ENCODE measurements at regions not wholly inside any gene's neighbourhood (a gene's known extent, or its start where the extent isn't known, plus 50 kb on each side); places are given as distances from the start of the nearest gene placed in this dataset.
"Not testable (repeated sequence)": the region's sequence is repeated elsewhere in the genome, so short reads cannot be mapped to it uniquely, and the experiment has no call there.

- TF ChIP-seq TCF7L2 (IDR thresholded peaks at IDR 0.05; ENCODE audit: borderline replicate concordance, extremely low read depth, insufficient read depth, insufficient read length); RAD21 (IDR thresholded peaks at IDR 0.05; ENCODE audit: low read depth); CTCF (IDR thresholded peaks at IDR 0.05 in 2 of 3, conservative IDR thresholded peaks at IDR 0.05 in 1 of 3; ENCODE audit: borderline replicate concordance in 1 of 3, insufficient read depth in 1 of 3, low read depth in 2 of 3, low read length in 2 of 3): not testable (repeated sequence)
These were observed 88.7 kb downstream of the MAP3K8 start for GRCh38 chr10:30522661-30523078.
